Thyroid gland (tissue), 4 donors: ENCODE measurements at regions not wholly inside any gene's neighbourhood (a gene's known extent, or its start where the extent isn't known, plus 50 kb on each side); places are given as distances from the start of the nearest gene placed in this dataset.

Source experiments
- POLR2A ChIP-seq, 2 donors: fragments of 450-650 bp; IDR thresholded peaks; one replicate each; pipeline ENCODE4 v1.6.1; 2017; ENCODE audit warnings: antibody characterized with exemption in 2 of 2, mild to moderate bottlenecking in 2 of 2, moderate library complexity in 1 of 2
- TF ChIP-seq, protein P1 (sequence below), 6 experiments: fragments of 200-600 bp in 3 of 6; fragments of 450-650 bp in 3 of 6; sonication (generic) in 3 of 6; IDR thresholded peaks; one replicate each; pipeline ENCODE4 v1.5.1; 2016 to 2019; ENCODE audit warnings: antibody characterized with exemption in 6 of 6, mild to moderate bottlenecking in 2 of 6, inconsistent platforms in 1 of 6, moderate library complexity in 1 of 6

DNA sequence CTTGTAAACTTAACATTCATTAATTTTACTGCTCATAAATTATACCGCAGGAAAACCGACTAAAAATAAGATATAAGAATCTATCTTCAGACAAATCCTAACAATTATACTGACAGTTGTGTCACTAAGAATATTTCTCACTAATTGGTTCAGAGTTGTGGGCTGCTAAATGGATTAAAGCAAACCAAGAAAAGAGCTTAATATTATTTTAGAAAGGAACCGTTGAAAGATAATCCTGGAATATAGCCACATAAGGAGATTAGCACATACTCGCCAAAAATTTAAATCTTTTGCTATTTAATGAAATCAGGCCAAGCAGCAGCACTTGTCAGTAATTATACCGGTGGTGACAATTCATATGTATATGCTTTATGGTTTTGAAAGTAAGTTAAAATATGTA, 132.8 kb downstream of the SLIT2 start:
- TF ChIP-seq, protein P1, sequence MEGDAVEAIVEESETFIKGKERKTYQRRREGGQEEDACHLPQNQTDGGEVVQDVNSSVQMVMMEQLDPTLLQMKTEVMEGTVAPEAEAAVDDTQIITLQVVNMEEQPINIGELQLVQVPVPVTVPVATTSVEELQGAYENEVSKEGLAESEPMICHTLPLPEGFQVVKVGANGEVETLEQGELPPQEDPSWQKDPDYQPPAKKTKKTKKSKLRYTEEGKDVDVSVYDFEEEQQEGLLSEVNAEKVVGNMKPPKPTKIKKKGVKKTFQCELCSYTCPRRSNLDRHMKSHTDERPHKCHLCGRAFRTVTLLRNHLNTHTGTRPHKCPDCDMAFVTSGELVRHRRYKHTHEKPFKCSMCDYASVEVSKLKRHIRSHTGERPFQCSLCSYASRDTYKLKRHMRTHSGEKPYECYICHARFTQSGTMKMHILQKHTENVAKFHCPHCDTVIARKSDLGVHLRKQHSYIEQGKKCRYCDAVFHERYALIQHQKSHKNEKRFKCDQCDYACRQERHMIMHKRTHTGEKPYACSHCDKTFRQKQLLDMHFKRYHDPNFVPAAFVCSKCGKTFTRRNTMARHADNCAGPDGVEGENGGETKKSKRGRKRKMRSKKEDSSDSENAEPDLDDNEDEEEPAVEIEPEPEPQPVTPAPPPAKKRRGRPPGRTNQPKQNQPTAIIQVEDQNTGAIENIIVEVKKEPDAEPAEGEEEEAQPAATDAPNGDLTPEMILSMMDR (IDR thresholded peaks at IDR 0.05): no peak
- no peak for TF ChIP-seq POLR2A (IDR thresholded peaks at IDR 0.05)
